ENCODE measurements at regions not wholly inside any gene's neighbourhood (a gene's known extent, or its start where the extent isn't known, plus 50 kb on each side); places are given as distances from the start of the nearest gene placed in this dataset.

GRCh38 chr20:48227381-48227780 lies 442.1 kb upstream of the SULF2 start:
- TF ChIP-seq, protein P1, sequence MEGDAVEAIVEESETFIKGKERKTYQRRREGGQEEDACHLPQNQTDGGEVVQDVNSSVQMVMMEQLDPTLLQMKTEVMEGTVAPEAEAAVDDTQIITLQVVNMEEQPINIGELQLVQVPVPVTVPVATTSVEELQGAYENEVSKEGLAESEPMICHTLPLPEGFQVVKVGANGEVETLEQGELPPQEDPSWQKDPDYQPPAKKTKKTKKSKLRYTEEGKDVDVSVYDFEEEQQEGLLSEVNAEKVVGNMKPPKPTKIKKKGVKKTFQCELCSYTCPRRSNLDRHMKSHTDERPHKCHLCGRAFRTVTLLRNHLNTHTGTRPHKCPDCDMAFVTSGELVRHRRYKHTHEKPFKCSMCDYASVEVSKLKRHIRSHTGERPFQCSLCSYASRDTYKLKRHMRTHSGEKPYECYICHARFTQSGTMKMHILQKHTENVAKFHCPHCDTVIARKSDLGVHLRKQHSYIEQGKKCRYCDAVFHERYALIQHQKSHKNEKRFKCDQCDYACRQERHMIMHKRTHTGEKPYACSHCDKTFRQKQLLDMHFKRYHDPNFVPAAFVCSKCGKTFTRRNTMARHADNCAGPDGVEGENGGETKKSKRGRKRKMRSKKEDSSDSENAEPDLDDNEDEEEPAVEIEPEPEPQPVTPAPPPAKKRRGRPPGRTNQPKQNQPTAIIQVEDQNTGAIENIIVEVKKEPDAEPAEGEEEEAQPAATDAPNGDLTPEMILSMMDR (IDR thresholded peaks at IDR 0.05; ENCODE audit: low read depth, low read length): no peak
- no peak for TF ChIP-seq POLR2A (IDR thresholded peaks at IDR 0.05; ENCODE audit: extremely low read depth, insufficient read length)
